ENCODE measurements at regions not wholly inside any gene's neighbourhood (a gene's known extent, or its start where the extent isn't known, plus 50 kb on each side); places are given as distances from the start of the nearest gene placed in this dataset.

- Histone ChIP-seq H3K56ac (replicated peaks; ENCODE audit: insufficient read length, low read depth, low read length) (no peak overlapping the region), H2AFZ (ENCODE audit: low read length) (no peak overlapping the region), H2BK12ac (ENCODE audit: low read depth, low read length) (no peak overlapping the region), H3K4me1 (replicated peaks in 1 of 4; ENCODE audit: control insufficient read depth in 3 of 4, insufficient read depth in 4 of 4, low read length in 3 of 4) (no peaks in the 10 kb centered on the region), H2BK5ac (ENCODE audit: low read depth, low read length) (no peak overlapping the region), H3K79me2 (ENCODE audit: control insufficient read depth in 1 of 2, insufficient read depth in 2 of 2, low read length in 2 of 2) (no peaks in the 10 kb centered on the region), H3K36me3 (ENCODE audit: control insufficient read depth in 2 of 4, insufficient read depth in 4 of 4, low read length in 3 of 4) (no peaks in the 10 kb centered on the region), H3K4me3 (ENCODE audit: extremely low read depth in 1 of 4, insufficient read depth in 2 of 4, low read depth in 3 of 4, low read length in 4 of 4) (no peak overlapping the region), H3K18ac (ENCODE audit: extremely low read depth, low read length) (no peak overlapping the region), H4K8ac (ENCODE audit: extremely low read depth, insufficient read depth, low read length) (no peak overlapping the region), H3K23ac (ENCODE audit: insufficient read length) (no peak overlapping the region), H2AK5ac (ENCODE audit: low read depth, low read length) (no peak overlapping the region), H3K9ac (replicated peaks in 1 of 4; ENCODE audit: extremely low read depth in 1 of 4, low read depth in 3 of 4, low read length in 3 of 4) (no peak overlapping the region), H3K27ac (ENCODE audit: low read depth, low read length) (no peak overlapping the region), H2BK15ac (ENCODE audit: low read length) (no peak overlapping the region), H3K9me3 (ENCODE audit: insufficient read depth in 2 of 2, low read depth in 1 of 2, low read length in 1 of 2) (no peaks in the 10 kb centered on the region), H3K27me3 (replicated peaks in 1 of 4; ENCODE audit: control insufficient read depth in 3 of 4, extremely low read depth in 1 of 4, insufficient read depth in 3 of 4, low read length in 3 of 4) (no peaks in the 10 kb centered on the region), H2BK120ac (replicated peaks; ENCODE audit: low read depth, low read length) (no peak overlapping the region), H3K79me1 (ENCODE audit: low read depth, low read length) (no peaks in the 10 kb centered on the region), H3K23me2 (ENCODE audit: low read depth, low read length) (no peaks in the 10 kb centered on the region), H2BK20ac (ENCODE audit: low read length) (no peak overlapping the region), H3K14ac (ENCODE audit: insufficient read length) (no peak overlapping the region), H3K4me2 (ENCODE audit: insufficient read depth in 1 of 2, low read depth in 2 of 2, low read length in 2 of 2) (no peak overlapping the region), H4K20me1 (replicated peaks in 1 of 2; ENCODE audit: control insufficient read depth in 1 of 2, insufficient read depth in 2 of 2, low read length in 2 of 2) (no peaks in the 10 kb centered on the region), H4K91ac (replicated peaks; ENCODE audit: insufficient read length, low read length) (no peak overlapping the region), H4K5ac (ENCODE audit: insufficient read length, low read depth, low read length) (no peak overlapping the region), H3K4ac (replicated peaks; ENCODE audit: insufficient read length, low read depth, low read length) (no peak overlapping the region)
- ChIA-PET POLR2A (ENCODE audit: partially characterized antibody) (interaction anchor here (0.7 kb wide), 1 partner anchor 395 kb away, joined by 3 read pairs; no protein-coding TSS in a partner anchor), CTCF (ENCODE audit: partially characterized antibody) (no interaction called here)
- FAIRE-seq = no peak
- no peak for DNase-seq (ENCODE audit: low read depth in 1 of 2, low spot score in 2 of 2)
- WGBS, 2 experiments (ENCODE audit: extremely low coverage in 1 of 2, insufficient coverage in 1 of 2, insufficient read length in 1 of 2, insufficient replicate concordance in 2 of 2, low coverage in 1 of 2, low lambda C conversion rate in 2 of 2, missing lambda C conversion rate in 1 of 2) = 86% methylated on average over 3 of the region's 3 CpGs; no CpG with 5 or more reads in 1 of the 2 experiments
- TF ChIP-seq YY1 (IDR thresholded peaks at IDR 0.05; ENCODE audit: low read depth, low read length) (no peak), MAX (IDR thresholded peaks at IDR 0.05) (no peak), CTBP2 (IDR thresholded peaks at IDR 0.05; ENCODE audit: borderline replicate concordance, insufficient read depth, insufficient read length, low read length) (no peak), ATF3 (IDR thresholded peaks at IDR 0.05; ENCODE audit: insufficient read depth, low read depth, low read length) (no peak), EGR1 (IDR thresholded peaks at IDR 0.05; ENCODE audit: borderline replicate concordance, low read depth, low read length) (no peak), EZH2 (IDR thresholded peaks at IDR 0.05; ENCODE audit: low read depth, low read length, severe bottlenecking) (no peak), POLR2AphosphoS5 (IDR thresholded peaks at IDR 0.05; ENCODE audit: low read depth, low read length) (no peak), BCL11A (IDR thresholded peaks at IDR 0.05; ENCODE audit: low read depth in 2 of 2, low read length in 2 of 2) (no peak), CHD1 (IDR thresholded peaks at IDR 0.05; ENCODE audit: low read depth, low read length) (no peak), SAP30 (IDR thresholded peaks at IDR 0.05; ENCODE audit: insufficient read depth, insufficient replicate concordance, low read length) (no peak), ASH2L (IDR thresholded peaks at IDR 0.05; ENCODE audit: low read length) (no peak), TAF1 (IDR thresholded peaks at IDR 0.05; ENCODE audit: low read depth, low read length) (no peak), TBP (IDR thresholded peaks at IDR 0.05; ENCODE audit: low read depth, low read length) (no peak), KDM5A (IDR thresholded peaks at IDR 0.05; ENCODE audit: low read length) (no peak), CREB1 (IDR thresholded peaks at IDR 0.05) (no peak), NRF1 (IDR thresholded peaks at IDR 0.05; ENCODE audit: low read depth, low read length) (no peak)
Observed at GRCh38 chr6:147641511-147641910, 133.0 kb downstream of the SAMD5 start.

Data from H1 (cell line).